Endothelial cell of umbilical vein (primary cell): ENCODE measurements at regions not wholly inside any gene's neighbourhood (a gene's known extent, or its start where the extent isn't known, plus 50 kb on each side); places are given as distances from the start of the nearest gene placed in this dataset.

Experiments
- BruUV-seq: library from RNA; stranded (reverse); fragments of 400-500 nt; replicated peaks from 2 replicates; lab custom pipeline; 2021; lab: Mats Ljungman, UMichigan
- CTCF ChIA-PET: fragments of 300-600, 350-600 bp; sonication (Branson Sonifier 250); formaldehyde crosslinking; loops from one replicate; lab custom pipeline; 2021; ENCODE audit warnings: antibody characterized with exemption, inconsistent platforms; lab: Charles Lee
- POLR2A ChIA-PET: fragments of 300-600, 350-600 bp; sonication (Branson Sonifier 250); formaldehyde crosslinking; loops from one replicate; lab custom pipeline; 2021; ENCODE audit warnings: antibody characterized with exemption, inconsistent platforms; lab: Charles Lee
- DNase-seq: peaks from one replicate; pipeline ENCODE4 v3.0.0-alpha.2; 2011; ENCODE audit warnings: low read depth, low spot score
- FAIRE-seq: peaks from 2 replicates; lab custom pipeline; 2011; peaks lifted over from hg19 to GRCh38; lab: Jason Lieb, UNC
- H2AFZ ChIP-seq: 2 replicates; pipeline ENCODE4 v1.6.0; 2012; ENCODE audit warnings: low read depth, low read length, control low read depth, inconsistent platforms
- H3K27ac ChIP-seq: 2 replicates; pipeline ENCODE4 v1.5.1; 2011; ENCODE audit warnings: low read depth, mild to moderate bottlenecking, control low read depth, low read length, moderate library complexity; ENCODE audit not compliant: insufficient read depth
- H3K27me3 ChIP-seq, 2 experiments: 2 replicates each; pipeline versions ENCODE4 v1.6.0 to v1.6.1; 2011; ENCODE audit warnings: low read length in 2 of 2, mixed read lengths in 1 of 2; ENCODE audit not compliant: control insufficient read depth in 2 of 2, insufficient read depth in 2 of 2
- H3K36me3 ChIP-seq, 2 experiments: 2 replicates in 1 of 2; 3 replicates in 1 of 2; pipeline ENCODE4 v1.5.1; 2011; ENCODE audit warnings: low read length in 2 of 2, mild to moderate bottlenecking in 1 of 2, moderate library complexity in 1 of 2; ENCODE audit not compliant: control insufficient read depth in 2 of 2, insufficient read depth in 2 of 2; ENCODE audit errors: extremely low read depth in 1 of 2
- H3K4me1 ChIP-seq: 3 replicates; pipeline ENCODE4 v1.5.1; 2011; ENCODE audit warnings: mild to moderate bottlenecking, low read length; ENCODE audit not compliant: control insufficient read depth, insufficient read depth; ENCODE audit errors: extremely low read depth
- H3K4me2 ChIP-seq: 2 replicates; pipeline ENCODE4 v1.6.1; 2011; ENCODE audit warnings: low read length, control low read depth, mixed read lengths; ENCODE audit not compliant: insufficient read depth
- H3K4me3 ChIP-seq, 3 experiments: fragments of 200-600 bp in 1 of 3; sonication (generic), shearing (Covaris generic) in 1 of 3; replicated peaks in 1 of 3; 2 replicates each; pipeline ENCODE4 v1.5.1; 2011 to 2016; ENCODE audit warnings: control low read depth in 3 of 3, low read length in 3 of 3, mild to moderate bottlenecking in 2 of 3, inconsistent platforms in 1 of 3, low read depth in 1 of 3, moderate library complexity in 1 of 3; ENCODE audit not compliant: insufficient read depth in 1 of 3
- H3K79me2 ChIP-seq: 2 replicates; pipeline ENCODE4 v1.6.0; 2012; ENCODE audit warnings: low read length, inconsistent platforms; ENCODE audit not compliant: control insufficient read depth, insufficient read depth
- H3K9ac ChIP-seq: replicated peaks from 2 replicates; pipeline ENCODE3; 2011; ENCODE audit warnings: low read length, control low read depth; ENCODE audit not compliant: insufficient read depth; ENCODE audit errors: extremely low read depth
- H3K9me1 ChIP-seq: replicated peaks from 3 replicates; pipeline ENCODE4 v1.6.0; 2011; ENCODE audit warnings: mild to moderate bottlenecking, low read length; ENCODE audit not compliant: control insufficient read depth, insufficient read depth; ENCODE audit errors: extremely low read depth
- H3K9me3 ChIP-seq: replicated peaks from 2 replicates; pipeline ENCODE4 v1.5.1; 2012; ENCODE audit warnings: low read length, inconsistent platforms; ENCODE audit not compliant: control insufficient read depth, insufficient read depth
- H4K20me1 ChIP-seq: replicated peaks from 2 replicates; pipeline ENCODE3; 2011; ENCODE audit warnings: mild to moderate bottlenecking, low read length; ENCODE audit not compliant: control insufficient read depth, insufficient read depth; ENCODE audit errors: extremely low read depth
- CTCF ChIP-seq, 2 donors: IDR thresholded peaks; 1 replicate in 1 of 2; 2 replicates in 1 of 2; pipeline ENCODE4 v1.5.1; 2011; ENCODE audit warnings: low read length in 2 of 2, mild to moderate bottlenecking in 2 of 2, moderate library complexity in 2 of 2, control low read depth in 1 of 2, inconsistent platforms in 1 of 2, low read depth in 1 of 2; ENCODE audit not compliant: insufficient read depth in 1 of 2; ENCODE audit errors: extremely low read depth in 1 of 2
- EZH2 ChIP-seq: IDR thresholded peaks from 2 replicates; pipeline ENCODE4 v1.6.1; 2012; ENCODE audit warnings: borderline replicate concordance, low read depth, mild to moderate bottlenecking, moderate library complexity, low read length, inconsistent platforms; ENCODE audit not compliant: severe bottlenecking
- FOS ChIP-seq: IDR thresholded peaks from 2 replicates; pipeline ENCODE4 v1.6.1; 2011; ENCODE audit warnings: mild to moderate bottlenecking, low read length, moderate library complexity, borderline replicate concordance; ENCODE audit not compliant: insufficient read depth
- GATA2 ChIP-seq: IDR thresholded peaks from 2 replicates; pipeline ENCODE4 v1.7.0; 2011; ENCODE audit warnings: low read depth, mild to moderate bottlenecking, moderate library complexity, mixed read lengths, low read length; ENCODE audit not compliant: insufficient read length, insufficient read depth
- JUN ChIP-seq: IDR thresholded peaks from 2 replicates; pipeline ENCODE4 v1.6.1; 2011; ENCODE audit warnings: borderline replicate concordance, low read depth; ENCODE audit not compliant: insufficient read length, insufficient read depth
- MAX ChIP-seq: IDR thresholded peaks from 2 replicates; pipeline ENCODE4 v1.6.1; 2011; ENCODE audit not compliant: insufficient read depth, insufficient read length
- MYC ChIP-seq: IDR thresholded peaks from one replicate; pipeline ENCODE4 v1.6.1; 2011; ENCODE audit warnings: mild to moderate bottlenecking, low read depth, low read length
- POLR2A ChIP-seq: IDR thresholded peaks from 2 replicates; pipeline ENCODE4 v1.6.1; 2012; ENCODE audit warnings: low read depth, mild to moderate bottlenecking, control low read depth, low read length
- POLR2AphosphoS5 ChIP-seq: IDR thresholded peaks from 2 replicates; pipeline ENCODE4 v1.6.1; 2012; ENCODE audit warnings: low read depth, mild to moderate bottlenecking, control low read depth, low read length, moderate library complexity; ENCODE audit not compliant: insufficient read depth
- dilution Hi-C: fragments of 300-500 bp; cut with MboI; formaldehyde crosslinking; loops from one replicate; pipeline ENCODE4 v1.15.0; 2019; ENCODE audit warnings: low sequenced_read_pairs; ENCODE audit not compliant: extremely low pct_ligation_motif_present
- intact Hi-C: fragments of 100-400 bp; cut with micrococcal nuclease; formaldehyde crosslinking; loops from one replicate; pipeline ENCODE4 v1.10.0; 2022

GRCh38 chr7:47691988-47692387 is 110.1 kb upstream of the TNS3 start:
- no peaks in the 10 kb centered on the region for H3K9me3 ChIP-seq
- no peaks in the 10 kb centered on the region for H4K20me1 ChIP-seq
- H3K79me2 ChIP-seq = no peaks in the 10 kb centered on the region
- ChIA-PET POLR2A (no interaction called here), CTCF (interaction anchor here (1.2 to 1.6 kb wide), 3 partner anchors 128 to 256 kb away, joined by 3 to 4 read pairs (median 4); no protein-coding TSS in a partner anchor)
- H3K4me2 ChIP-seq = no peak overlapping the region
- no peak overlapping the region for H3K27ac ChIP-seq
- H3K36me3 ChIP-seq = no peaks in the 10 kb centered on the region
- FAIRE-seq (no peak), DNase-seq (no peak)
- dilution Hi-C loops (no loop called here), intact Hi-C loops (no loop called here)
- H3K4me3 ChIP-seq = no peak overlapping the region
- no TSS peak for BruUV-seq
- no peaks in the 10 kb centered on the region for H3K9me1 ChIP-seq
- no peaks in the 10 kb centered on the region for H3K27me3 ChIP-seq
- no peak overlapping the region for H3K9ac ChIP-seq
- no peak for TF ChIP-seq POLR2AphosphoS5
- no peak for TF ChIP-seq GATA2
- no peak for TF ChIP-seq FOS
- no peak for TF ChIP-seq MAX
- no peak for TF ChIP-seq EZH2
- TF ChIP-seq CTCF (IDR thresholded peaks at IDR 0.05; ENCODE audit: extremely low read depth in 1 of 2, insufficient read depth in 1 of 2, low read depth in 1 of 2, low read length in 2 of 2) = no peak
- no peak for TF ChIP-seq MYC
- TF ChIP-seq JUN = no peak
- no peak for TF ChIP-seq POLR2A
- no peaks in the 10 kb centered on the region for H3K4me1 ChIP-seq
- H2AFZ ChIP-seq = no peak overlapping the region
